ENCODE measurements at regions not wholly inside any gene's neighbourhood (a gene's known extent, or its start where the extent isn't known, plus 50 kb on each side); places are given as distances from the start of the nearest gene placed in this dataset.

DNA sequence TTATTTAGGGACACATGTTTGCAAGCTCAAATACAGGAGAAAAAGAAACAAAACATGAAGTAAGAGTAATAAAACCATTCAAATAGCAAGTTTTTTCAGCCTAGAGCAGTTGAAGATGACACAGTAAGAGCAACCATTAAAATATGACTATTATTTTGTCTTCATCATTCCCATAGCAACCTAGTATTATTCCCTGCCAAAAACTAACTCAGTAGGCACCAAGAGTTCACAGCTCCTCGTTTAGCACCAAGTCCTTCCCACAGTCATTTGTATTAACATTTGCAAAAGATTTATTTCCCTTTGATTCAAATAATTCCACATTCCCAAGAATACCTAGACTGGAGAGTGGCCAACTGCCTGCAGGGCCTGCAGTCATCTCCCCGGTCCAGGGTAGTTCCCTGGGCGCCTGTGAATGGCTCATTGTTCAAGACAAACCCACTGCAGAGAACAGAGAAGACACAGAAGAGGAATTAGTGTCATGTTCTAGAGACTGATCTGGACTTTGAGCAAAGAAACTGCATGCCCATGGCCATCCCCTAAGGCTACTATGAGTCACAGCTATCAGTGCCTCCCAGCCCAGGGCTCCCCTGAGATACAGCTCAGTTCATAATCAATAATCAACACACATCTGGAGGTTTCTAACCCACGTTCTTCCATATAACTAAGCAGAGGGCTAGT is 139.1 kb upstream of the MAP3K1 start:
- H3K27me3 ChIP-seq (ENCODE audit: insufficient read depth, low read depth, severe bottlenecking): no peaks in the 10 kb centered on the region
- no peak for DNase-seq
- H3K36me3 ChIP-seq: no peaks in the 10 kb centered on the region
- no peak overlapping the region for H3K4me3 ChIP-seq (ENCODE audit: low read depth, low read length)
- H3K27ac ChIP-seq: no peak overlapping the region
- TF ChIP-seq, protein P1, sequence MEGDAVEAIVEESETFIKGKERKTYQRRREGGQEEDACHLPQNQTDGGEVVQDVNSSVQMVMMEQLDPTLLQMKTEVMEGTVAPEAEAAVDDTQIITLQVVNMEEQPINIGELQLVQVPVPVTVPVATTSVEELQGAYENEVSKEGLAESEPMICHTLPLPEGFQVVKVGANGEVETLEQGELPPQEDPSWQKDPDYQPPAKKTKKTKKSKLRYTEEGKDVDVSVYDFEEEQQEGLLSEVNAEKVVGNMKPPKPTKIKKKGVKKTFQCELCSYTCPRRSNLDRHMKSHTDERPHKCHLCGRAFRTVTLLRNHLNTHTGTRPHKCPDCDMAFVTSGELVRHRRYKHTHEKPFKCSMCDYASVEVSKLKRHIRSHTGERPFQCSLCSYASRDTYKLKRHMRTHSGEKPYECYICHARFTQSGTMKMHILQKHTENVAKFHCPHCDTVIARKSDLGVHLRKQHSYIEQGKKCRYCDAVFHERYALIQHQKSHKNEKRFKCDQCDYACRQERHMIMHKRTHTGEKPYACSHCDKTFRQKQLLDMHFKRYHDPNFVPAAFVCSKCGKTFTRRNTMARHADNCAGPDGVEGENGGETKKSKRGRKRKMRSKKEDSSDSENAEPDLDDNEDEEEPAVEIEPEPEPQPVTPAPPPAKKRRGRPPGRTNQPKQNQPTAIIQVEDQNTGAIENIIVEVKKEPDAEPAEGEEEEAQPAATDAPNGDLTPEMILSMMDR (IDR thresholded peaks at IDR 0.05; ENCODE audit: low read depth, low read length): no peak
- no peaks in the 10 kb centered on the region for H3K9me3 ChIP-seq (ENCODE audit: severe bottlenecking)

DNA sequence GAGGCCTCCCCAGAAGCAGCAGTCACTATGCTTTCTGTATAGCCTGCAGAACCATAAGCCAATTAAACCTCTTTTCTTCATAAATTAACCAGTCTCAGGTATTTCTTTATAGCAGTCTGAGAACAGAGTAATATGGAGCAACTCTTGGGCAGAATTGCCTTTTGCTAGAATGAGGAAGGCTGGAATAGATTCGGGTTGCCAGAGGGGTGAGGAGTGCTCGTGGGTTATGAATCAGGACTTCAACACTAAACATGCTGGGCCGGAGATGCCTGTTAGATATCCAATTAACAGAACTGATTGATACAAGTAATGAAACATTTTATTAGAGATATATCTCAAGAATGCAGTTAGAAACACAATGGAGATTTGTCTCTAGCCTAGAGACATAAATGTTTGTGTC is 140.9 kb upstream of the MAP3K1 start:
- TF ChIP-seq, protein P1 (IDR thresholded peaks at IDR 0.05; ENCODE audit: low read depth, low read length): no peak
- H3K4me3 ChIP-seq (ENCODE audit: low read depth, low read length): no peak overlapping the region
- H3K27ac ChIP-seq: no peak overlapping the region
- H3K36me3 ChIP-seq: no peaks in the 10 kb centered on the region
- no peaks in the 10 kb centered on the region for H3K27me3 ChIP-seq (ENCODE audit: insufficient read depth, low read depth, severe bottlenecking)
- no peak for DNase-seq
- no peaks in the 10 kb centered on the region for H3K9me3 ChIP-seq (ENCODE audit: severe bottlenecking)

DNA sequence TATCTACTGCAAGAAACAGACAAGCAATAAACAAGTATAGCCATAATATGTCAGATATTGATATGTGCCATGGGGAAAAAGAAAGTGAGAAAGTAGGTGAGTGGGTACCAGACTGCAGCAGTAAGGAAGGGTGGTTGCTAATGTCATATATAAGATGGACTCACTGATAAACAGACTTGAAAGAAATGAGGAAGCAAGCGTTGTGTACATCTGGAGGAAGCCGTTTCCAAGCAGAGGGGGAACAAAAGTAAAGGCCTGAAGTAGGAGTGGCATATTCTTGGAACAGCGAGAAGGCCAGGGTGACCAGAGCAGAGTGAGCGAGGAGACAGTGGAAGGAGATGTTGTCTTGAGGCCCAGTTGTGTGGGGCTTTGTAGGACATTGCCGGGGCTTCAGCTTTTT is 142.2 kb upstream of the MAP3K1 start:
- no peaks in the 10 kb centered on the region for H3K36me3 ChIP-seq
- no peaks in the 10 kb centered on the region for H3K9me3 ChIP-seq (ENCODE audit: severe bottlenecking)
- H3K27me3 ChIP-seq (ENCODE audit: insufficient read depth, low read depth, severe bottlenecking): no peaks in the 10 kb centered on the region
- TF ChIP-seq, protein P1 (IDR thresholded peaks at IDR 0.05; ENCODE audit: low read depth, low read length): no peak
- no peak overlapping the region for H3K27ac ChIP-seq
- no peak for DNase-seq
- no peak overlapping the region for H3K4me3 ChIP-seq (ENCODE audit: low read depth, low read length)

DNA sequence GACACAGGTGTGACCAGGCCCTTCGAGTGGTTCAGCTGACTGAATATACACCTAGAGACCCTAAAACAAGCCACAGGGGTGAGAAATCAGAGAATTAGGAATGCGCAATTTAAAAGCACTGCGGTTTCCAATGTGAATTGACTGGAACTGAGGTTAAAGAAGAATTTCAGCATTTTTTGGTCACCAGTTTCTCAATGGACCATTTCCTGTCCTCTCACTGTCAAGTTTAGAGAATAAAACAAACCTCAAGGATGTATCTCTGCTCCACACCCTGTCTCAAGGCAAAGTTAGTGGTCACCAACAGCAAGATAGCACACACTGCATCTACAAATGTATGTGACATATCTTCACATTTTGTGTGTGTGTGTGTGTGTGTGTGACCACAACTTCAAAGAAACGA is 143.8 kb upstream of the MAP3K1 start:
- no peaks in the 10 kb centered on the region for H3K9me3 ChIP-seq (ENCODE audit: severe bottlenecking)
- TF ChIP-seq, protein P1 (IDR thresholded peaks at IDR 0.05; ENCODE audit: low read depth, low read length): no peak
- no peak overlapping the region for H3K27ac ChIP-seq
- no peak overlapping the region for H3K4me3 ChIP-seq (ENCODE audit: low read depth, low read length)
- H3K27me3 ChIP-seq (ENCODE audit: insufficient read depth, low read depth, severe bottlenecking): no peaks in the 10 kb centered on the region
- H3K36me3 ChIP-seq: no peaks in the 10 kb centered on the region
- no peak for DNase-seq

DNA sequence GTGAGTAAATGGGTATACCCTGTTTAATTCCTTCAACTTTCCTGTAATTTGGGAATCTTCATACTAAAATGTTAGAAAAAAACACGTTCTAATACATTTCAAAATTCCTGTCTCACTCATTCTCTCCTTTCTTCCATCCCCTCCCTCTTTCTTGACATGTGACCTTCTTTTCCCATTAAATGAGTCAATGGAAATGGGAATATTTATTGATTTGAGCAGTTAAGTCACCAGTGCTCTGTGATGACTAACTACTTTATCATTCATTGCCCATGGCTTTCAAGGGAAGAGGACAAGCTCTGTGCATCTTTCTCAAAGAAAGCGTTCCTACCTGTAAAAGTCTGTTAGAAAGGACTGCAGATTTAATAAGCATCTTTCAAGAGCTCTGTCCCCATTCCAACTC is 144.4 kb upstream of the MAP3K1 start:
- Histone ChIP-seq H3K36me3 (no peaks in the 10 kb centered on the region), H3K4me3 (ENCODE audit: low read depth, low read length) (no peak overlapping the region), H3K9me3 (ENCODE audit: severe bottlenecking) (no peaks in the 10 kb centered on the region), H3K27ac (no peak overlapping the region), H3K27me3 (ENCODE audit: insufficient read depth, low read depth, severe bottlenecking) (no peaks in the 10 kb centered on the region)
- TF ChIP-seq, protein P1 (IDR thresholded peaks at IDR 0.05; ENCODE audit: low read depth, low read length): no peak
- no peak for DNase-seq
